IMR-90 (cell line): ENCODE measurements at regions not wholly inside any gene's neighbourhood (a gene's known extent, or its start where the extent isn't known, plus 50 kb on each side); places are given as distances from the start of the nearest gene placed in this dataset.

Experiments used
- ATAC-seq: fragments of 200-7000 bp; cut with Tn5 transposase; 2 replicates; pipeline ENCODE4 v1.9.1; 2020; ENCODE audit warnings: low read depth, mild to moderate bottlenecking, moderate library complexity
- BruUV-seq: library from RNA; stranded (reverse); fragments of 400-500 nt; replicated peaks from 2 replicates; lab custom pipeline; 2021; lab: Mats Ljungman, UMichigan
- CTCF ChIA-PET: fragments of 300-600 bp; formaldehyde crosslinking; extraction: SDS; loops from one replicate; lab custom pipeline; 2021; ENCODE audit warnings: antibody characterized with exemption; lab: Yijun Ruan, JAX
- POLR2A ChIA-PET: fragments of 300-600 bp; sonication (Branson Sonifier 250); formaldehyde crosslinking; loops from one replicate; lab custom pipeline; 2022; ENCODE audit warnings: antibody characterized with exemption; ENCODE audit not compliant: unreplicated experiment; lab: Charles Lee
- DNase-seq: peaks from one replicate; pipeline ENCODE4 v3.0.0; 2013
- H2AFZ ChIP-seq: replicated peaks from 2 replicates; pipeline ENCODE3; 2013; ENCODE audit warnings: low read length, mild to moderate bottlenecking; ENCODE audit not compliant: poor library complexity
- H2AK5ac ChIP-seq: 2 replicates; pipeline ENCODE4 v1.6.1; 2013; ENCODE audit warnings: low read depth, low read length, inconsistent platforms
- H2AK9ac ChIP-seq: replicated peaks from 2 replicates; pipeline ENCODE3; 2013; ENCODE audit warnings: mild to moderate bottlenecking, low read depth, low read length, moderate library complexity; ENCODE audit not compliant: poor library complexity
- H2BK120ac ChIP-seq: 2 replicates; pipeline ENCODE4 v1.6.1; 2013; ENCODE audit warnings: low read depth, low read length, inconsistent platforms
- H2BK15ac ChIP-seq: 3 replicates; pipeline ENCODE4 v1.6.1; 2013; ENCODE audit warnings: low read depth, low read length, inconsistent platforms
- H2BK20ac ChIP-seq: 2 replicates; pipeline ENCODE4 v1.6.1; 2013; ENCODE audit warnings: low read depth, mild to moderate bottlenecking, inconsistent platforms, low read length, moderate library complexity
- H2BK5ac ChIP-seq: 2 replicates; pipeline ENCODE4 v1.6.1; 2013; ENCODE audit warnings: mild to moderate bottlenecking, low read depth, low read length, inconsistent platforms; ENCODE audit not compliant: poor library complexity, severe bottlenecking
- H3K14ac ChIP-seq: replicated peaks from 2 replicates; pipeline ENCODE4 v1.6.1; 2013; ENCODE audit warnings: low read depth, low read length, inconsistent platforms
- H3K18ac ChIP-seq: 2 replicates; pipeline ENCODE4 v1.6.1; 2013; ENCODE audit warnings: low read depth, low read length, control low read depth
- H3K23ac ChIP-seq: 2 replicates; pipeline ENCODE4 v1.6.1; 2013; ENCODE audit warnings: low read depth, low read length, inconsistent platforms
- H3K27ac ChIP-seq: 2 replicates; pipeline ENCODE4 v1.5.1; 2013; ENCODE audit warnings: mild to moderate bottlenecking, control low read depth, low read length; ENCODE audit not compliant: insufficient read depth
- H3K27me3 ChIP-seq: 2 replicates; pipeline ENCODE4 v1.6.1; 2013; ENCODE audit warnings: low read length; ENCODE audit not compliant: control insufficient read depth, insufficient read depth
- H3K36me3 ChIP-seq: 2 replicates; pipeline ENCODE4 v1.6.1; 2013; ENCODE audit warnings: low read length, mixed read lengths; ENCODE audit not compliant: control insufficient read depth, insufficient read depth
- H3K4ac ChIP-seq: 2 replicates; pipeline ENCODE4 v1.6.1; 2013; ENCODE audit warnings: low read depth, low read length, inconsistent platforms
- H3K4me1 ChIP-seq: 2 replicates; pipeline ENCODE4 v1.6.1; 2013; ENCODE audit warnings: low read length, mixed read lengths; ENCODE audit not compliant: control insufficient read depth, insufficient read depth
- H3K4me2 ChIP-seq: 2 replicates; pipeline ENCODE4 v1.6.1; 2013; ENCODE audit warnings: low read depth, mild to moderate bottlenecking, control low read depth, low read length, moderate library complexity
- H3K4me3 ChIP-seq: 2 replicates; pipeline ENCODE4 v1.5.1; 2013; ENCODE audit warnings: low read depth, mild to moderate bottlenecking, control low read depth, low read length, moderate library complexity; ENCODE audit not compliant: insufficient read depth
- H3K56ac ChIP-seq: 2 replicates; pipeline ENCODE4 v1.6.1; 2013; ENCODE audit warnings: low read length, inconsistent platforms; ENCODE audit not compliant: insufficient read depth; ENCODE audit errors: extremely low read depth
- H3K79me1 ChIP-seq, 2 experiments: 2 replicates each; pipeline ENCODE4 v1.6.1; 2013; ENCODE audit warnings: low read length in 2 of 2, inconsistent platforms in 1 of 2, low read depth in 1 of 2
- H3K9ac ChIP-seq: 2 replicates; pipeline ENCODE4 v1.6.1; 2013; ENCODE audit warnings: low read depth, low read length, control low read depth
- H3K9me1 ChIP-seq: 2 replicates; pipeline ENCODE4 v1.6.1; 2013; ENCODE audit warnings: low read length, inconsistent platforms; ENCODE audit not compliant: insufficient read depth
- H3K9me3 ChIP-seq: 2 replicates; pipeline ENCODE4 v1.6.1; 2013; ENCODE audit warnings: low read length; ENCODE audit not compliant: control insufficient read depth, insufficient read depth
- H4K20me1 ChIP-seq: 2 replicates; pipeline ENCODE4 v1.6.1; 2013; ENCODE audit warnings: low read length, inconsistent platforms; ENCODE audit not compliant: insufficient read depth
- H4K5ac ChIP-seq: 2 replicates; pipeline ENCODE4 v1.6.1; 2013; ENCODE audit warnings: mild to moderate bottlenecking, low read depth, low read length, control low read depth
- H4K8ac ChIP-seq, 2 experiments: 2 replicates each; pipeline ENCODE4 v1.6.1; 2013; ENCODE audit warnings: low read depth in 2 of 2, low read length in 2 of 2, control low read depth in 1 of 2, inconsistent platforms in 1 of 2
- H4K91ac ChIP-seq: 2 replicates; pipeline ENCODE4 v1.6.1; 2013; ENCODE audit warnings: low read depth, low read length, inconsistent platforms; ENCODE audit not compliant: insufficient read depth
- CEBPB ChIP-seq: IDR thresholded peaks from 2 replicates; pipeline ENCODE4 v1.6.1; 2012; ENCODE audit warnings: low read depth, low read length, improper control_type of control experiment
- FOS ChIP-seq: fragments of 150-350 bp; IDR thresholded peaks from 2 replicates; pipeline ENCODE4 v1.6.1; 2016; ENCODE audit warnings: low read depth, low read length
- MXI1 ChIP-seq: IDR thresholded peaks from 2 replicates; pipeline ENCODE4 v1.6.1; 2012; ENCODE audit warnings: low read depth, mild to moderate bottlenecking, low read length, moderate library complexity, borderline replicate concordance
- POLR2A ChIP-seq: IDR thresholded peaks from 2 replicates; pipeline ENCODE4 v1.6.1; 2012; ENCODE audit warnings: mild to moderate bottlenecking, low read depth, low read length
- RAD21 ChIP-seq: IDR thresholded peaks from 2 replicates; pipeline ENCODE4 v1.6.1; 2012; ENCODE audit warnings: low read length, improper control_type of control experiment
- RFX5 ChIP-seq: IDR thresholded peaks from 2 replicates; pipeline ENCODE4 v1.8.0; 2012; ENCODE audit warnings: low read depth, mild to moderate bottlenecking, low read length, moderate library complexity
- SMC3 ChIP-seq: fragments of 150-350 bp; IDR thresholded peaks from 2 replicates; pipeline ENCODE4 v1.6.1; 2016; ENCODE audit warnings: low read depth, mild to moderate bottlenecking, antibody characterized with exemption, low read length, moderate library complexity
- WGBS, 2 experiments: methylation state at CpG; one replicate each; pipeline versions ENCODE4 v1.1.5 to v1.1.7; 2013; ENCODE audit warnings: missing lambda C conversion rate in 2 of 2; ENCODE audit not compliant: insufficient read length in 1 of 2; ENCODE audit errors: extremely low coverage in 2 of 2; 5-methylcytosine and 5-hydroxymethylcytosine counted together
- dilution Hi-C: fragments of 300-500 bp; cut with HindIII; formaldehyde crosslinking; loops from one replicate; pipeline ENCODE4 v1.14.3; 2018; ENCODE audit warnings: low sequenced_read_pairs; ENCODE audit not compliant: unreplicated experiment
- in situ Hi-C: fragments of 300-500 bp; cut with MboI; formaldehyde crosslinking; loops from 3 replicates; pipeline ENCODE4 v1.14.3; 2019; ENCODE audit warnings: low sequenced_read_pairs, inconsistent platforms, mixed read lengths
- intact Hi-C: fragments of 100-400 bp; cut with micrococcal nuclease; formaldehyde crosslinking; loops from 2 replicates; pipeline ENCODE4 v1.10.0; 2022

- H2AK5ac ChIP-seq = no peak overlapping the region
- no peak overlapping the region for H3K18ac ChIP-seq
- no peak overlapping the region for H3K9ac ChIP-seq
- no peak overlapping the region for H2AK9ac ChIP-seq
- H3K79me1 ChIP-seq = no peaks in the 10 kb centered on the region
- ATAC-seq = no peak
- no peak overlapping the region for H3K4me2 ChIP-seq
- intact Hi-C loops (no loop called here), in situ Hi-C loops (no loop called here), dilution Hi-C loops (no loop called here)
- peaks cover 5% of the 10 kb centered on the region; the same call in 1 of the 2 replicates for H3K27me3 ChIP-seq
- no peak overlapping the region for H3K27ac ChIP-seq
- H2BK15ac ChIP-seq = no peak overlapping the region
- no peak overlapping the region for H4K8ac ChIP-seq
- no peaks in the 10 kb centered on the region for H3K9me1 ChIP-seq
- TF ChIP-seq RFX5 = no peak
- no peak for TF ChIP-seq SMC3
- no peak for TF ChIP-seq MXI1
- no peak for TF ChIP-seq POLR2A
- TF ChIP-seq FOS = no peak
- TF ChIP-seq CEBPB = no peak
- TF ChIP-seq RAD21 = no peak
- H3K4me1 ChIP-seq = no peaks in the 10 kb centered on the region
- no peak overlapping the region for H2BK20ac ChIP-seq
- no peak overlapping the region for H2AFZ ChIP-seq
- no peak overlapping the region for H3K4me3 ChIP-seq
- POLR2A ChIA-PET = no interaction called here
- H4K5ac ChIP-seq = no peak overlapping the region
- BruUV-seq = no TSS peak
- DNase-seq = no peak
- H4K91ac ChIP-seq = no peak overlapping the region
- WGBS, 2 experiments = no CpG with 5 or more reads among the region's 3 CpGs
- no peak overlapping the region for H3K23ac ChIP-seq
- no peaks in the 10 kb centered on the region for H3K36me3 ChIP-seq
- H3K9me3 ChIP-seq = no peaks in the 10 kb centered on the region
- H2BK120ac ChIP-seq = no peak overlapping the region
- no peak overlapping the region for H3K14ac ChIP-seq
- no peak overlapping the region for H3K4ac ChIP-seq
- H3K56ac ChIP-seq = no peak overlapping the region
- CTCF ChIA-PET = no interaction called here
- H4K20me1 ChIP-seq = no peaks in the 10 kb centered on the region
- no peak overlapping the region for H2BK5ac ChIP-seq
Measured at GRCh38 chr14:34007902-34008301, 57.0 kb upstream of the EGLN3 start.
